ENCODE measurements at regions not wholly inside any gene's neighbourhood (a gene's known extent, or its start where the extent isn't known, plus 50 kb on each side); places are given as distances from the start of the nearest gene placed in this dataset.

GRCh38 chr9:81480828-81481604, 208.3 kb downstream of the TLE1 start:
- no peak for DNase-seq

GRCh38 chr9:81479573-81479972, 209.8 kb downstream of the TLE1 start:
- no peak for DNase-seq

GRCh38 chr9:81477669-81478068, 211.7 kb downstream of the TLE1 start:
- no peak for DNase-seq

GRCh38 chr9:81476813-81477490, 212.4 kb downstream of the TLE1 start:
- DNase-seq: no peak

GRCh38 chr9:81474792-81475191, 214.6 kb downstream of the TLE1 start:
- DNase-seq: no peak

- no peak for DNase-seq
Observed at GRCh38 chr9:81474125-81474524, 215.2 kb downstream of the TLE1 start.

GRCh38 chr9:81473708-81474107, 215.6 kb downstream of the TLE1 start:
- no peak for DNase-seq

GRCh38 chr9:81473206-81473605, 216.1 kb downstream of the TLE1 start:
- DNase-seq: no peak

- no peak for DNase-seq
Observed at GRCh38 chr9:81472701-81473100, 216.6 kb downstream of the TLE1 start.

GRCh38 chr9:81470864-81471263, 218.5 kb downstream of the TLE1 start:
- DNase-seq: no peak

GRCh38 chr9:81468084-81468595, 221.2 kb downstream of the TLE1 start:
- no peak for DNase-seq

GRCh38 chr9:81466981-81467380, 222.4 kb downstream of the TLE1 start:
- DNase-seq: no peak

- DNase-seq: no peak
Observed at GRCh38 chr9:81465468-81466011, 223.8 kb downstream of the TLE1 start.

- no peak for DNase-seq
Observed at GRCh38 chr9:81462801-81463200, 226.5 kb downstream of the TLE1 start.

GRCh38 chr9:81461196-81461595, 228.2 kb downstream of the TLE1 start:
- no peak for DNase-seq

GRCh38 chr9:81460693-81461092, 228.7 kb downstream of the TLE1 start:
- DNase-seq: no peak

GRCh38 chr9:81459591-81459990, 229.8 kb downstream of the TLE1 start:
- DNase-seq: no peak

- no peak for DNase-seq
Observed at GRCh38 chr9:81456431-81457006, 232.8 kb downstream of the TLE1 start.

- no peak for DNase-seq
Observed at GRCh38 chr9:81455462-81456219, 233.7 kb downstream of the TLE1 start.

- no peak for DNase-seq
Observed at GRCh38 chr9:81445331-81445921, 243.9 kb downstream of the TLE1 start.

GRCh38 chr9:81431641-81432040, 257.7 kb downstream of the TLE1 start:
- DNase-seq: no peak

GRCh38 chr9:81430727-81431126, 258.6 kb downstream of the TLE1 start:
- DNase-seq: no peak

Measured in hematopoietic multipotent progenitor cell treated with erythropoietin and hydrocortisone succinate and interleukin-3 and kit ligand, for 6 days (in vitro differentiated cells).